ENCODE measurements at regions not wholly inside any gene's neighbourhood (a gene's known extent, or its start where the extent isn't known, plus 50 kb on each side); places are given as distances from the start of the nearest gene placed in this dataset.

GRCh38 chr9:89878003-89878411 lies 273.2 kb downstream of the GADD45G start:
- H3K4me1 ChIP-seq: peaks cover 0 to 3% of the 10 kb centered on the region in 2 donors
- intact Hi-C loops (cut with DNase I; ENCODE audit: low total_unique reads): no loop called here
- no peaks in the 10 kb centered on the region for H3K27me3 ChIP-seq
- DNase-seq: peak; percentile 5 to 9
- H3K9me3 ChIP-seq: no peaks in the 10 kb centered on the region
- no peak for TF ChIP-seq CTCF (IDR thresholded peaks at IDR 0.05)
- no peak for TF ChIP-seq POLR2A (IDR thresholded peaks at IDR 0.05)
- H3K4me3 ChIP-seq: no peak overlapping the region
- H3K27ac ChIP-seq: no peak overlapping the region
- H3K36me3 ChIP-seq: no peaks in the 10 kb centered on the region

- H3K4me1 ChIP-seq: no peaks in the 10 kb centered on the region
- TF ChIP-seq POLR2A (IDR thresholded peaks at IDR 0.05) (no peak), CTCF (IDR thresholded peaks at IDR 0.05) (no peak)
- peak; percentile 16 to 28 for DNase-seq
- H3K4me3 ChIP-seq: no peak overlapping the region
- intact Hi-C loops (cut with DNase I; ENCODE audit: low total_unique reads): no loop called here
- no peaks in the 10 kb centered on the region for H3K9me3 ChIP-seq
- no peaks in the 10 kb centered on the region for H3K36me3 ChIP-seq
- no peaks in the 10 kb centered on the region for H3K27me3 ChIP-seq
- no peak overlapping the region for H3K27ac ChIP-seq
Observed at GRCh38 chr9:89878687-89879086, 273.9 kb downstream of the GADD45G start.

GRCh38 chr9:89879276-89879675 lies 274.5 kb downstream of the GADD45G start:
- no peaks in the 10 kb centered on the region for H3K36me3 ChIP-seq
- H3K27me3 ChIP-seq: no peaks in the 10 kb centered on the region
- no peak overlapping the region for H3K27ac ChIP-seq
- no peak overlapping the region for H3K4me3 ChIP-seq
- DNase-seq: peak in 1 of 2 donors; percentile 10
- TF ChIP-seq CTCF (IDR thresholded peaks at IDR 0.05) (no peak), POLR2A (IDR thresholded peaks at IDR 0.05) (no peak)
- no peaks in the 10 kb centered on the region for H3K9me3 ChIP-seq
- H3K4me1 ChIP-seq: no peaks in the 10 kb centered on the region
- intact Hi-C loops (cut with DNase I; ENCODE audit: low total_unique reads): no loop called here

GRCh38 chr9:89879701-89880100 lies 274.9 kb downstream of the GADD45G start:
- intact Hi-C loops (cut with DNase I; ENCODE audit: low total_unique reads): no loop called here
- no peaks in the 10 kb centered on the region for H3K27me3 ChIP-seq
- TF ChIP-seq POLR2A (IDR thresholded peaks at IDR 0.05): no peak
- no peak for TF ChIP-seq CTCF (IDR thresholded peaks at IDR 0.05)
- no peaks in the 10 kb centered on the region for H3K4me1 ChIP-seq
- H3K4me3 ChIP-seq: no peak overlapping the region
- H3K9me3 ChIP-seq: no peaks in the 10 kb centered on the region
- H3K27ac ChIP-seq: no peak overlapping the region
- peak; percentile 30 to 55 for DNase-seq
- H3K36me3 ChIP-seq: no peaks in the 10 kb centered on the region

GRCh38 chr9:89880161-89880560 lies 275.3 kb downstream of the GADD45G start:
- TF ChIP-seq POLR2A (IDR thresholded peaks at IDR 0.05): no peak
- no peak for TF ChIP-seq CTCF (IDR thresholded peaks at IDR 0.05)
- Histone ChIP-seq H3K27me3 (no peaks in the 10 kb centered on the region), H3K27ac (no peak overlapping the region), H3K4me3 (no peak overlapping the region), H3K9me3 (no peaks in the 10 kb centered on the region), H3K36me3 (no peaks in the 10 kb centered on the region), H3K4me1 (no peaks in the 10 kb centered on the region)
- intact Hi-C loops (cut with DNase I; ENCODE audit: low total_unique reads): no loop called here
- DNase-seq: peak in 1 of 2 donors; percentile 10
